Stimulated activated effector memory CD8-positive, alpha-beta T cell treated with anti-CD3 and anti-CD28 coated beads, Interleukin-12 subunit alpha, Interleukin-12 subunit beta, amount 100 ng/mL, for 72 hours (primary cell): ENCODE measurements at regions not wholly inside any gene's neighbourhood (a gene's known extent, or its start where the extent isn't known, plus 50 kb on each side); places are given as distances from the start of the nearest gene placed in this dataset.
"Not testable (repeated sequence)": the region's sequence is repeated elsewhere in the genome, so short reads cannot be mapped to it uniquely, and the experiment has no call there.

Experiments
- ATAC-seq: fragments of 150-1000 bp; cut with Tn5 transposase; 2 replicates; pipeline ENCODE4 v1.10.0; 2021
- DNase-seq, 2 donors: peaks; one replicate each; pipeline ENCODE4 v3.0.0; 2021 to 2022; ENCODE audit warnings: low spot score in 2 of 2
- H3K27ac Mint-ChIP-seq: one replicate; pipeline ENCODE4 v1.8.0; 2022; ENCODE audit warnings: mild to moderate bottlenecking, mixed read lengths
- H3K36me3 Mint-ChIP-seq: one replicate; pipeline ENCODE4 v1.8.0; 2022; ENCODE audit warnings: mild to moderate bottlenecking, mixed read lengths
- H3K4me1 Mint-ChIP-seq: one replicate; pipeline ENCODE4 v1.8.0; 2022; ENCODE audit warnings: mixed read lengths
- H3K4me3 Mint-ChIP-seq: one replicate; pipeline ENCODE4 v1.8.0; 2022; ENCODE audit warnings: mild to moderate bottlenecking, mixed read lengths
- H3K9me3 Mint-ChIP-seq: one replicate; pipeline ENCODE4 v1.8.0; 2022; ENCODE audit warnings: mixed read lengths

DNA sequence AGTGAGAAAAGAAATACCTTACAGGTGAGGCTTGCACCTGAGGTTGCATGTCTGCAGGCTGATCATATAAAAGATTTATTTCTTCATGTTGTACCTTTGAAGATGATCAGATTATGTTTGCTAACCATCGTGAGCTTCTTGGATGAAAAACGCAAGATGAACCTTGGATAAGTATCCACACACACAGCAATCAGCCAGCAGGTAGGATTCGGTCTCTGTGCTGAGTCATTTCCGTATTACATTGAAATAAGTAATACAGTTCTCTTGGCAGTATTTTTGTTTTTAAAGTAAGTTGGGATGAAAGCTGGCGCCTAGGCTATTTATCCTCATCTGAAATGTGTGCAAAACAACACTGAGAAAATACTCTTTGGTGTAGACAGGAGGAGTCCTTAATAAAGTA is 109.0 kb upstream of the PRKCQ start:
- DNase-seq (no peak), ATAC-seq (no peak)
- Mint-ChIP-seq H3K27ac (no peak overlapping the region), H3K4me1 (no peaks in the 10 kb centered on the region), H3K36me3 (no peaks in the 10 kb centered on the region), H3K9me3 (no peaks in the 10 kb centered on the region), H3K4me3 (no peak overlapping the region)

GRCh38 chr10:6680735-6681134 is 100.7 kb upstream of the PRKCQ start:
- H3K27ac Mint-ChIP-seq = no peak overlapping the region
- ATAC-seq = no peak

GRCh38 chr10:6678956-6679355 is 98.9 kb upstream of the PRKCQ start:
- peaks cover 11% of the 10 kb centered on the region for H3K4me1 Mint-ChIP-seq
- H3K36me3 Mint-ChIP-seq = no peaks in the 10 kb centered on the region
- no peak for DNase-seq
- no peak for ATAC-seq
- no peaks in the 10 kb centered on the region for H3K9me3 Mint-ChIP-seq
- no peak overlapping the region for H3K4me3 Mint-ChIP-seq
- H3K27ac Mint-ChIP-seq = no peak overlapping the region

More at GRCh38 chr10:6680735-6681134, 100.7 kb upstream of the PRKCQ start:
- DNase-seq = no peak
- Mint-ChIP-seq H3K36me3 (no peaks in the 10 kb centered on the region), H3K4me3 (no peak overlapping the region), H3K4me1 (peaks cover 11% of the 10 kb centered on the region), H3K9me3 (no peaks in the 10 kb centered on the region)

GRCh38 chr10:6678211-6678803 is 98.2 kb upstream of the PRKCQ start:
- DNase-seq (peak; percentile 38 to 73), ATAC-seq (peak; percentile 74)
- Mint-ChIP-seq H3K4me3 (no peak overlapping the region), H3K4me1 (peaks cover 11% of the 10 kb centered on the region), H3K27ac (no peak overlapping the region), H3K36me3 (no peaks in the 10 kb centered on the region), H3K9me3 (no peaks in the 10 kb centered on the region)

- H3K27ac Mint-ChIP-seq, H3K4me3 Mint-ChIP-seq, H3K36me3 Mint-ChIP-seq, DNase-seq, ATAC-seq, H3K9me3 Mint-ChIP-seq: not testable (repeated sequence)
- H3K4me1 Mint-ChIP-seq = peaks cover 11% of the 10 kb centered on the region
These were observed 97.1 kb upstream of the PRKCQ start for GRCh38 chr10:6677129-6677528.

GRCh38 chr10:6674291-6674690 is 94.2 kb upstream of the PRKCQ start:
- DNase-seq (no peak), ATAC-seq (no peak)
- H3K9me3 Mint-ChIP-seq = no peaks in the 10 kb centered on the region
- no peak overlapping the region for H3K27ac Mint-ChIP-seq
- no peak overlapping the region for H3K4me3 Mint-ChIP-seq
- no peaks in the 10 kb centered on the region for H3K36me3 Mint-ChIP-seq
- H3K4me1 Mint-ChIP-seq = peaks cover 11% of the 10 kb centered on the region

DNA sequence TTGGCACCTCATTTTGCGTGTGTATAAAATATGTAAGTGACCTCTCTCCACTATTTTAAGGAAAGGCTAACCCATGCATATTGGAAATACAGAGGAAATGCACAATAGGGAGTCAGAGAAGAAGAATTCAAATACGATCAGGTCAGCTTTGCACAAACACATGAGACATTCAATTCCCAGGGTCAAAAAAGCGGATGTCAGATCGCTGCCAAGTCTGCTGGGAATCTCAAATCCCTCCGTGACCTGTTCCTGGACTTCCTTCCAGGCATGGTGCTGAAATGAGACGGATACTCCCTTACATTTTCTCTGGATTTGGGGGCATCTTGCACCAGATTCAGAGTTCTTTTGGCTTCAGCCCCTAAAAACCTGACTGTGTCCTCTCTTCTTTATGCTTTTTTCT is 91.9 kb upstream of the PRKCQ start:
- H3K4me3 Mint-ChIP-seq = no peak overlapping the region

GRCh38 chr10:6669269-6669859 is 89.3 kb upstream of the PRKCQ start:
- Mint-ChIP-seq H3K9me3 (no peaks in the 10 kb centered on the region), H3K4me1 (peaks cover 12% of the 10 kb centered on the region), H3K4me3 (no peak overlapping the region), H3K27ac (no peak overlapping the region), H3K36me3 (no peaks in the 10 kb centered on the region)
- ATAC-seq = no peak
- DNase-seq = no peak

More for the DNA sequence above, 91.9 kb upstream of the PRKCQ start:
- Mint-ChIP-seq H3K9me3 (no peaks in the 10 kb centered on the region), H3K27ac (no peak overlapping the region), H3K4me1 (no peaks in the 10 kb centered on the region), H3K36me3 (no peaks in the 10 kb centered on the region)
- ATAC-seq (no peak), DNase-seq (no peak)

- Mint-ChIP-seq H3K36me3 (no peaks in the 10 kb centered on the region), H3K9me3 (no peaks in the 10 kb centered on the region), H3K27ac (no peak overlapping the region), H3K4me3 (no peak overlapping the region), H3K4me1 (peaks cover 12% of the 10 kb centered on the region)
- no peak for DNase-seq
- peak; percentile 54 for ATAC-seq
These were observed 87.7 kb upstream of the PRKCQ start for GRCh38 chr10:6667679-6668270.

- Mint-ChIP-seq H3K27ac (no peak overlapping the region), H3K36me3 (no peaks in the 10 kb centered on the region), H3K9me3 (no peaks in the 10 kb centered on the region), H3K4me1 (peaks cover 12% of the 10 kb centered on the region), H3K4me3 (no peak overlapping the region)
- no peak for ATAC-seq
- no peak for DNase-seq
These were observed 87.1 kb upstream of the PRKCQ start for GRCh38 chr10:6667150-6667549.

DNA sequence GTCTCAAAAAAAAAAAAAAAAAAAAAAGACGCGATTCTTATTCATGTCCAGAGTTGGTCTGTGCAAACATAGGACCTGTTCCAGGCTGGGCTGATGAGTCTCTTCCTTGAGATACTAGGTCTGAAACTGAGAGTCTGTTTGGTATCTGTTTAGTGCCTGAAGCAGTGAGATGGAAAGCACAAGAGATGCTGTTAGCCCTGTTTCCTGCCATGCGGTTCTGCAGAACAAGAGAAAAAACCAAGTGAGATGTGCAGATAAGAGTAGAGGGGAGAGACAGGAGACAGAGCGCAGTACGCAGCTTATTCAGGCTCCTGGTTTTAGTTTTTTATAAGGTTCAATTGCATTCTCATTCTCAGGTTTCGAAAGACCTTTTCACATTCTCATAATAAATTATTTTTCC is 85.8 kb upstream of the PRKCQ start:
- Mint-ChIP-seq H3K4me3 (peak overlapping the region; percentile 5), H3K9me3 (no peaks in the 10 kb centered on the region), H3K27ac (no peak overlapping the region), H3K36me3 (no peaks in the 10 kb centered on the region), H3K4me1 (peaks cover 12% of the 10 kb centered on the region)
- DNase-seq (peak in 1 of 2 donors; percentile 20), ATAC-seq (peak; percentile 99)

DNA sequence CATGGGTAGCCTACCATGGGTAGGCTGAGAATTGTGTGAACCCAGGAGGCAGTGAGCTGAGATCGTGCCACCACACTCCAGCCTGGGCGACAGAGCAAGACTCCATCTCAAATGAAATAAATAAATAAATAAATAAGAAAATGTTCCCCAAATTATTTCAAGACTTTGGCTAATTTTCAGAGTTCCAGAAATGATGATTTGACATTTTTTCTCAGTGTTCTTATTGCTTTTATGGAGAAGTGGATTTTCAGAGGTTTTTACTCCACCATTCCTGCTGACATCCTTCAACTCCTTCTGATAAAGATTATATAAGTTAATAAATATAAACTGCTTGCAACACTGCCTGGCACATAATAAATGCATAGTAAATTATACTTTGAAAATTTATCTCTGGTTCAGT is 80.4 kb upstream of the PRKCQ start:
- no peak overlapping the region for H3K27ac Mint-ChIP-seq
- no peak overlapping the region for H3K4me3 Mint-ChIP-seq
- H3K9me3 Mint-ChIP-seq = no peaks in the 10 kb centered on the region
- DNase-seq = no peak
- H3K36me3 Mint-ChIP-seq = no peaks in the 10 kb centered on the region
- ATAC-seq = no peak
- no peaks in the 10 kb centered on the region for H3K4me1 Mint-ChIP-seq

- no peaks in the 10 kb centered on the region for H3K36me3 Mint-ChIP-seq
- no peak for DNase-seq
- no peak overlapping the region for H3K27ac Mint-ChIP-seq
- no peaks in the 10 kb centered on the region for H3K9me3 Mint-ChIP-seq
- no peak overlapping the region for H3K4me3 Mint-ChIP-seq
- H3K4me1 Mint-ChIP-seq = no peaks in the 10 kb centered on the region
- ATAC-seq = no peak
These were observed 79.4 kb upstream of the PRKCQ start for GRCh38 chr10:6659451-6659850.

DNA sequence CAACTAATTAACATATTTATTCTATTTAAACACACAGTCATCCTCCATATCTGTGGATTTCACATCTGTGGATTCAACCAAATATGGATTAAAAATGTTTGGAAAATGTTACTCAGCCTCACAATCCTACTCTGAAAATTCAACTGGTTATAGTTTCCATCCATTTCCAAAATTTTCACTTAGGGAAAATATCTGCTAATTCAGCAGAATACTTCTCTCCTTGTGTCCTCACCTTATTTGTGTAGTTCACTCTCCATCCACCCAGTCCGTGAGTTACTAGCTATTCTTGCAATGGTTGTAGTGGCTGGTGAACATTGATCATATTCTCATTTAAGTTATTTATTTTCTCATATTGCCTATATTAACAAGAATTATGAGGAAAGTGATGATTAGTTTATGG is 77.6 kb upstream of the PRKCQ start:
- H3K36me3 Mint-ChIP-seq = no peaks in the 10 kb centered on the region
- H3K9me3 Mint-ChIP-seq = no peaks in the 10 kb centered on the region
- no peak overlapping the region for H3K27ac Mint-ChIP-seq
- ATAC-seq (no peak), DNase-seq (no peak)
- no peak overlapping the region for H3K4me3 Mint-ChIP-seq
- no peaks in the 10 kb centered on the region for H3K4me1 Mint-ChIP-seq

DNA sequence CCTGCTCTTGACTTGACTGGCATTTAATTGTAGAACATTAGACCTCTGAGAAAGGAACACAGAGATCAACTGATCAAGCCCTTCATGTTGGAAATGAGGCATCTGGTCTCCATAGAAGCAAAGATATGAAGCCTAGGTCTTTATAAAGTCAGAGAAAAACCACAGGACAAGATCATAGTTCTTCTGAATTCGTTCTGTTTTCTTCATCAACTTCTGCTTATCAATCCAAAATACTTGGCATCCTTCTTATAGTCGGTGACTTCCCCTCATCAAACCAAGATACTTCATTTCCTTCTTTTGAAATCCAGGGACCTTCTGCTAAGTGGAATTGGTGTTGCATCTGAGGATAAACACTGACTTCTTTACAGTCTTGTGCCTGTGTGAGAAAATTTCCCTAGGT is 77.1 kb upstream of the PRKCQ start:
- Mint-ChIP-seq H3K4me1 (no peaks in the 10 kb centered on the region), H3K27ac (no peak overlapping the region), H3K36me3 (no peaks in the 10 kb centered on the region), H3K4me3 (no peak overlapping the region), H3K9me3 (no peaks in the 10 kb centered on the region)
- ATAC-seq = no peak
- no peak for DNase-seq

DNA sequence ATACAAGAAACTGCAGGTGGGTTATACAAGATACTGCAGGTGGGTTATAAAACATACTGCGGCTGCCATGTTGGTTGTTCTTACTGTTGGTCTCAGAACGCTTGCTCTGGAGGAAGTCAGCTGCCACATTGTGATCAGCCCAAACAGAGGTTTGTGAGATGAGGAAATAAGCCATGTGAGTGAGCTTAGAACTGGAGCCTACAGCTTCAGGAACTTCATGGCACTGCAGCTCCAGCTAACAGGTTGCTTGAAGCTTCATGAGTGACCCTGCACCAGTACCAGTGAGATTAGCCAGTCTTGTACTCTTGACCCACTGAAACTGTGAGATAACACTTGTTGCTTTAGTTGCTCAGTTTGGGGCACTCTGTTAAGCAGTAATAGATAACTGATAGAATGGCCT is 74.5 kb upstream of the PRKCQ start:
- H3K36me3 Mint-ChIP-seq = no peaks in the 10 kb centered on the region
- no peak overlapping the region for H3K27ac Mint-ChIP-seq
- DNase-seq (no peak), ATAC-seq (no peak)
- no peaks in the 10 kb centered on the region for H3K4me1 Mint-ChIP-seq
- no peaks in the 10 kb centered on the region for H3K9me3 Mint-ChIP-seq
- no peak overlapping the region for H3K4me3 Mint-ChIP-seq
